ENCODE measurements at regions not wholly inside any gene's neighbourhood (a gene's known extent, or its start where the extent isn't known, plus 50 kb on each side); places are given as distances from the start of the nearest gene placed in this dataset.
"Not testable (repeated sequence)": the region's sequence is repeated elsewhere in the genome, so short reads cannot be mapped to it uniquely, and the experiment has no call there.

- no peak for DNase-seq
These were observed 626.3 kb upstream of the CCNG1 start for GRCh38 chr5:162811071-162811470.

DNA sequence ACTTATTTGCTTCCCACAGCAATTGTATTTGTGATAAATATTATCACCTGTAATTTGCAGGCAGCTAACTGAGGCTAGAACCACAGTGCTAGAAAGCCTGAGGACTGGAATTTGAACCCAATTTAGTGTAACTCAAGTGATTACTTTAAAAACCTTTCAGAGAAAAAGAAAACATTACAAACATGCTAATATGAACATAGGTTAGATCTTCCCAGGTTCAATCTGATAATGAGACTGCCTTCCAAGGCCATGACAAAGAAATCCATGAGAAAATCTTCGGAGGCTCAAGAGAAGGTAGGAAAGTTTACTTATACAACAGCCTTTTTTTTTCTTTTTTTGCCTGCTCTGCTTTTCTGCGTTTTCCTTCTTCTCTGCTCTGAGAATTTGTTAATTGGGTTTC lies 620.6 kb upstream of the CCNG1 start:
- no peak for DNase-seq

- no peak for DNase-seq
These were observed 620.0 kb upstream of the CCNG1 start for GRCh38 chr5:162817364-162817763.

GRCh38 chr5:162821664-162822063 lies 615.7 kb upstream of the CCNG1 start:
- not testable (repeated sequence) for DNase-seq

GRCh38 chr5:162824360-162824759 lies 613.0 kb upstream of the CCNG1 start:
- no peak for DNase-seq

GRCh38 chr5:162837155-162837554 lies 600.2 kb upstream of the CCNG1 start:
- DNase-seq, result no peak

GRCh38 chr5:162842727-162843126 lies 594.7 kb upstream of the CCNG1 start:
- DNase-seq, result no peak

DNA sequence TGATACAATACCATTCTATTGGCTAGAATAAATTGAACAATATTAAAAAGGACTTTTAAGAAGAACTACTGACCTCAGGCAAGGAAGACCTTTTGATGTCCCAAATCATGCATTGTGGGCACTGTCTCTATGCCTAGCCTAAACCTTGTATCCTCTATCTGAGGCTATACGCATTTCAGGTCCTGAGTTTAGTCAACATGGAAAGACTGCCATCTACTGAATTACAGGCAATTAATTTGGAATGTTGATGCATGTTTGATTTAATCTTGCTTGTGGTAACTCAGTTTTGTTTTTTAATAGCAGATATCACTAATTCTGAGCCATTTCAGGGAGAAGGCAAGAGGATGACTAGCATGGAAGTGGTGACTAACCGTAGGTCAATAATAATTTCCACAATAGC lies 585.3 kb upstream of the CCNG1 start:
- DNase-seq, result no peak

- DNase-seq, result no peak
These were observed 578.6 kb upstream of the CCNG1 start for GRCh38 chr5:162858770-162859169.

GRCh38 chr5:162870966-162871365 lies 566.4 kb upstream of the CCNG1 start:
- DNase-seq, result no peak

- DNase-seq, result no peak
These were observed 554.8 kb upstream of the CCNG1 start for GRCh38 chr5:162882629-162883028.

- DNase-seq, result no peak
These were observed 550.7 kb upstream of the CCNG1 start for GRCh38 chr5:162886717-162887116.

GRCh38 chr5:162888268-162888667 lies 549.1 kb upstream of the CCNG1 start:
- no peak for DNase-seq

GRCh38 chr5:162911873-162912272 lies 525.5 kb upstream of the CCNG1 start:
- no peak for DNase-seq

GRCh38 chr5:162916368-162916767 lies 521.0 kb upstream of the CCNG1 start:
- no peak for DNase-seq

GRCh38 chr5:162929104-162929503 lies 508.3 kb upstream of the CCNG1 start:
- no peak for DNase-seq

- DNase-seq, result no peak
These were observed 505.9 kb upstream of the CCNG1 start for GRCh38 chr5:162931501-162931900.

- no peak for DNase-seq
These were observed 497.4 kb upstream of the CCNG1 start for GRCh38 chr5:162939991-162940390.

DNA sequence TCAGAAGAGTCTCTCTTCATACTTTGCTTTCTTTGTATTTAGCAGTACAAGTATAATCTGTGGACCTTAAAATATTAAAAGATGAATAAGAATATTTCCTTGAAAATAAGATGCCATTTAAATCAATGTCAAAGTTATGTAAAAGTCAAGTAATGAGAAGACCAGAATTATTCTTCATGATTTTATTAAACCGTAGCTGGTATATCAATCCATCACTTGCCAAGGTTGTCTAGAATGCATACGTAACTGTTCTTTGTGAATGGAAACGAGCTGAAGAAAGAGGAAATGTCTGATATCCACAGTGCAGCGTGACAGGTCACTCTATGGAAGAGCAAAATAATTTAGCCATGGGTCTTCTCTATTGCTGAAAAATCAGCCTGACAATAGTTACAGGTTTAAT lies 488.7 kb upstream of the CCNG1 start:
- no peak for DNase-seq

GRCh38 chr5:162956570-162956969 lies 480.8 kb upstream of the CCNG1 start:
- no peak for DNase-seq

GRCh38 chr5:162964144-162964543 lies 473.3 kb upstream of the CCNG1 start:
- not testable (repeated sequence) for DNase-seq

DNA sequence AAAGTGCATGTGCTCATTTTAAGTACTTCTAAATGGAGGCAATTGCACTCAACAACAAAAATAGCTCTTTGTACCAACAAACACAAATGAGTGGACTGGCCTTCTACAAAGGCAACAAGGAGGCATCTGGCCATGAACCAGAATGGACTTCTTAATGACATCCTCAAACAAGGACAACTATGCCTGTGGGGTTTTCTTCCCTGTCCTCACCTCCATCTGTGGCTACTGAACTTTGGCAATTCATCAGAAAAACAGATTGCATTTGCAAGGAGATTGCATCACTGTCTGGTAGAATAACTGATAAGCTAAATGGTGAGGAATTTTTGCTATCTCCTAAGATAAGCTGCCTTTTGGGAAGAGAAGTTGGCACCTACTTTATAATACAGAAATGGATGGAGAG lies 447.3 kb upstream of the CCNG1 start:
- DNase-seq, result no peak

DNA sequence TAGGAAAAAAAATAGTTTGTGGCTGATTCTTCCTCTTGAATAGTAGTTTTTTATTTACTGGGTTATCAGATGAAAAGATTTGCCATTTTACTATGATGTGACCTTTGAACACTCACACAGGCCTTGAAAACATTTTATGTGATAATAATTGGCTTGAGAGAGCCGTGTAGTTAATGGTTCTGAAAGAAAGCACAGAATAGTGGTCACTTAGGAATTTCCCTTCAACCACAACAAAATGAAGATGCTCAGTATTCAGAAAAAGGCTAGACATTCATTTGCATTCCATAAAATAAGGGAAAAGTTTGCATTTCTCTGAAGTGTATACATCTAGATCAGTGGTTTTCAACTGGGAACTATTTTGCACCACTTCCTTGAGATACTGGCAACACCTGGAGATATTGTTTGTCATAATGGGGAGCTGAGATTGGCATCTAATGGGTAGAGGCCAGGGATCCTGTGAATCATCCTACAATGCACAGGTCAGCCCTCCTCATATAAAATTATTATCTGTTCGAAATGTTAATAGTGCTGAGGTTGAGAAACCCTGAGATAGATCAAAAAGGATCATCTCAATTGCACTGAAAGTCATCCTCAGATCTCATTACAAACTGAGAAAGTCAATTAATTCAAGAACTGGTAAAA lies 446.4 kb upstream of the CCNG1 start:
- no peak for DNase-seq

- DNase-seq, result no peak
These were observed 441.8 kb upstream of the CCNG1 start for GRCh38 chr5:162995568-162995967.

DNA sequence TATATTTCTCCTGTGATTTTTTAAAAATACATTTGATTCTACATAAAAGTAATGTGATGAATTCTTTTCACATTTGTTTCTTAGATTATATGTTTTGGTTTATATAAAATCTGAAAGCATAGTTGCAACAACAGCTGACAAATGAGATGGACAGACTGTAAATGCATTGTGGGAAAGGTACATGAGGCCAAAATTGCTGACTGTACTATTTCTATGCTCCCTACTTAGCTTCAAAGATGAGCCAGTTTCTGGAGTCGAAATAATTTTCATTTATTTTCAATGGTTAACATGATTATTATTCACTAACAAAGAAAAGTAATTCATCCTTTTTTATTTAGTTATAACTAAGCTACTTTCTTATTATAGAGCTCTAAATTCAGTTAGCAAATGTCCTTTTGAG lies 441.3 kb upstream of the CCNG1 start:
- no peak for DNase-seq

GRCh38 chr5:163005949-163006348 lies 431.4 kb upstream of the CCNG1 start:
- no peak for DNase-seq
